NCI-H446 treated with DMSO at 0.1 percent for 48 hours (cell line): ENCODE measurements at regions not wholly inside any gene's neighbourhood (a gene's known extent, or its start where the extent isn't known, plus 50 kb on each side); places are given as distances from the start of the nearest gene placed in this dataset.

ENCODE experiments used
- DNase-seq: peaks from one replicate; lab custom pipeline; 2025; lab: John Stamatoyannopoulos, UW

GRCh38 chr18:10225300-10225699 lies 229.1 kb upstream of the APCDD1 start:
- DNase-seq = no peak

DNA sequence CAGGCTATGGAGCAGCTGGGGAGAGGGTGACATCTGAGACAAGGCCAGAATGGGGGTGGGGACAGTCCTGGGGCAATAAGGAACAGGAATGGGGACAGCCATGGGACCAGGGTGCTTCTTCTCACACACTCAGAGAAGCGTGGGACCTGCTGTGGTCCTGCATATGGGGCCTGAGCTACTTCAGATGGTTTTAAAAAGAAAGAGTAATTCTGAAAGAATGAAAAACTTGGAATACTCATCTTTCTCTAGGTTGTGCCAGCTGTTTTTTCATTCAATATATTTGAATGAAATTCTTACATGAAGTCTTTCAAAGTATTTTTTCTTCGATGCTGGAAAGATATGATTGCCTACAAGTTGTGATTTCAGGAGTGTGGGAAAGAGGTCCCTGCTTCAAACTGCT lies 227.5 kb upstream of the APCDD1 start:
- DNase-seq = no peak

DNA sequence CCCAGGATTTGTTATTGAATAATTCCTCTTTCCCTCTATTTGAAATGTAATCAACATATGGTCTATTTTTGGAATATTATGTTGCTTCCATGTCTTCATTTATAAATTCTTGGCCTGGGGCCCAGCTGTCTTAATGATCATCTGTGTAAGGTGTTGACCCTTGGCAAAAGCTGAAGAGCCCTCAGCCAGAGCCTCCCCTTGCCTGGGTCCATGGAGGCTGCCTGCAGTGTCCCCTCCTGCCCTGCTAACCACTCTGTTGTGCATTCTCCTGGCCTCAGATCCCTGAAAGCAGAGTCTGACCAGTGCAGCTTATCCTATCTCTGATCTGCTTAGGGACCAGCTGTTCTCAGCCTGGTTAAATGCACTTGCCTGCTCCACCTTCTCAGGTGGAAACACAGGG lies 226.1 kb upstream of the APCDD1 start:
- peak; percentile 72 for DNase-seq

DNA sequence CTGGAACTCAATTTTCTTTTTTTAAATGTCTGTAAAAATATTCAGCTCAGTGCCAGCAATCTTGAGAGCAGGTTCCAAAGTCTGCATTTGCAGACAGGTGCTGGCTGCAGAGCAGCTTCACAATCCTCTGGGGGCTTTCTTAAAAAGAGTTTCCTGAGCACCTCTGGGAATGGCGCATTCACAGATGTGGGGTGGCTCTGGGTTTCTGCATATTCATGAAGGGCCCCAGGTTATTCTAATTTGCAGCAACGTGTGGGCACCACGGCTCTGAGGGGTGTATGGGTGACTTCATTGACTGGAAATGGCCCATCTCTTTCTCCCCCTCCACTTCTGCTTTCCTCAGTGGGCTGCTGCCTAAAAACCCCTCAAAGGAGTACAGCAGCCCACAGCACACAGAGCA lies 225.0 kb upstream of the APCDD1 start:
- no peak for DNase-seq

DNA sequence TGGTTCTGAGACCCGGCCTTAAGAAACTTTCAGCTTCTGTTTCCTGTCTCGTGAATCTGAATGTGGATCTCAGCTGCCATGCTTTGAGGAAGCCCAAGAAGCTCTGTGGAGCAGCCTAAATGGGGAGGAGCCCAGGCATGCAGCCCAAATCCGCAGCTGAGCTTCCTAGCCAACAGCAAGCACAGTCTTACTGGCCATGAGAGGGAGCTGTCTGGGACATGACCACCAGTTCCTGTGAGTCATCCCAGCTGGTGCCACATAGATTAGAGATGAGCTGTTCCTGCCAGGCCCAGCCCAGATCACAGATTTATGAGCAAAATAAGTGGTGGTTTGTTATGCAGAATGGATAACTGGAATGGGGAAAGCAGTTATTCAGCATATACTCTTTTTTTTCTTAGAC lies 224.4 kb upstream of the APCDD1 start:
- DNase-seq = peak; percentile 70

GRCh38 chr18:10231220-10231619 lies 223.2 kb upstream of the APCDD1 start:
- DNase-seq = no peak

- DNase-seq = no peak
Observed at GRCh38 chr18:10232062-10232461, 222.4 kb upstream of the APCDD1 start.

DNA sequence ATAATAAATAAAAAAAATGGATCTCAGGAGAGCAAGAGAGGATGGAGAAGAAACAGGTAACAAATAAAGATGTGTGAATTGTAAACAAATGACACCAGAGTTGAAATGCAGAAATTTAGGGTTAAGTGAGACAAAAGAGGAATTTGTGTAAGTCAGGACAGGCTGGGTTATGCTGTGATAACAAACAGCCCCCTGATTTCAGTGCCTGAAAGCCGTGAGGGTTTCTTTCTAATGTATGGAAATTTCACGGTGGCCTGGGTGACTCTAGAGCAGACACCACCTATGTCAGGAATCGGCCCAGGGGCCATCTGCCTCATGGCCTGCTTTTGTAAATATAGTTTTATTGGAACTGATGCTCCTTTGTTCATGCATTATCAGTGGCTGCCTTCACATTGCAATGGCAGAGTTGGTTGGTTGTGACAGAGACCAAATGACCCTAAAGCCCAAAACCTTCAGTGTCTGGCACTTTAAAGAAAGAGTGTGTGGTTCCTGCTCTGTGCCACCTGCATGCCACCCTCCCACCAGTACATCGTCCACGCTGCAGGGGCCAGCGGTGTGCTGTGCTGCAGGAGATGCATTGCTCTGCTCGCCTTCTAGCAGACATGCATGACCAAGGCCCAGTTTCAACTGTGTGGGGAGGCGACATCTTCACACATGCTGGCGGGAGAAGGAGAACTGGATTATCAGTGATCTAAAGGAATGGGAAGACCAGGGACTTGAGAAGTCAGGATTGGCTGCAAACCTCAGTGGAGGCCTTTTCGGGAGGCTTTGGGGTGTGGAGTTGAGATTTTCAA lies 221.2 kb upstream of the APCDD1 start:
- DNase-seq = no peak

GRCh38 chr18:10234281-10234680 lies 220.2 kb upstream of the APCDD1 start:
- DNase-seq = no peak

GRCh38 chr18:10234912-10235660 lies 219.3 kb upstream of the APCDD1 start:
- DNase-seq = no peak

- no peak for DNase-seq
Observed at GRCh38 chr18:10235661-10235952, 218.8 kb upstream of the APCDD1 start.

DNA sequence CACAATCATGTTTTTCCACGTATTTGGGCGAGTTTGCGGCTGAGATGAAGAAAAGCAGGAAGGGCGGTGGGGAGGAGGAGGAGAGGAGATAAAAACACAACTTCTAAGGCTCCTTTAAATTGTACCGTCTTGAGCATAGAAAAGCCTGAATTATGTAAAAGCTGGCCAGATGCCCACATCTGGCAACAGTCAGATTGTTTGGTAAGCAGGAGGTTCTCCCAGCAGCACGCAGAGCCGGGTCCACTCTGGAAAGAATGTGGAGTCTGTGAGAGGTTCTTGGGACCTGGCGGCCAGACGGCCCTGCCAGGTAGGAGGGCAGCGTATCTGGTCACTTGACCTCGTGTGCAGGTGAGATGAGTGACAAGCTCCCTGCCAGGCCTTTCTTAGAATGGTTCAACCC lies 215.3 kb upstream of the APCDD1 start:
- DNase-seq = no peak

GRCh38 chr18:10239991-10240634 lies 214.3 kb upstream of the APCDD1 start:
- DNase-seq = no peak

DNA sequence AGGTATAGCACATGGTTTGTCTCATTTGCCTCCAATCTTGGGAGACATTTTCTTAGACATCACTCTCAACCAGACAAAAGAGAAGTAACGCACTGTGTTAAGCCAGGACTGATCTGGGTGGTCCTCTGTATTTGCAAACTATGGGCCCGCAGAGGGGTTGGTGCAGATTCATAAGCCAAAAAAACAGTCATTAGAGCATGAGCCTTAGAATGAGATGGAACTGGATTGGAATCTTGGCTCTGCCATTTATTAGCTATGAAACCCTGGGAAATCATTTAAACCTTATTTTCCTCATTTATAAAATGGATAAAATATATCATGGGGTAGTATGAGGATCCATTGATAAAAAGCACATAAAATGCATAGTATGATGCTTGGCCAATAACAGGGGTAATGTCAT lies 213.5 kb upstream of the APCDD1 start:
- no peak for DNase-seq

- DNase-seq = no peak
Observed at GRCh38 chr18:10241579-10241978, 212.9 kb upstream of the APCDD1 start.

DNA sequence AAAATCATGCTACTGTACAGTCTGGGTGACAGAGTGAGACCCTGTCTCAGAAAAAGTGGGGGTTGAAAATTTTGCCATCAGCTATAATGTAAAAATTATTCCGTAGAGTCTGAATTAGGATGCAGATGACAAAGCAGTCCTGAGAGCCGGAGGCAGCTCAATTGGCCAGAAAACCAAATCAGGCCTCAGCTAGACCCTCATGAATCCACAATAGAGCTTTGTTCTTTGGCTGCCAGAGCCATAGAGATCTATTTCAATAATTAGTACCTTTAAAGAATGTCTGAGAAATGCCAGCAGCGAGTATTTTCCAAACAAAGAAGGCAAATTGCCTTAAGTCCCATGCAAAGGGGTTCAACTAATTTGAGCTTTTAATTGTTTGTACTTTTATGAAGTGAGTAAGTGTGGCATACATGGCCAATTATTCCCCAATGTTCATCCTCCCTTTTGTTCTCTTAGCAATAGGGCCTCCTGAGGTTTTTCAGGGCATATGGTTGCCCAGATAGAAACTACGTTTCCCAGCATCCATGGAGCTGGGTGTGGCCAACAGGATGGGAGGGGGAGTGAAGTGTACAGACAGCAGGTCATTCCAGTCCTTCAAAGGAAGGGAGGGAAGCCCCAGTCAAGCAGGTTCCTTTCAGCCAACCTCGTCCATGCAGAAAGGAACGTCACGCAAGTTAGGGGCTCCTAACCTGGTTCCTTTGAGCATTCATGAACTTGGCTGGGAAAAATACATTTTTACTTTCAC lies 211.3 kb upstream of the APCDD1 start:
- DNase-seq = no peak

- no peak for DNase-seq
Observed at GRCh38 chr18:10244341-10244740, 210.1 kb upstream of the APCDD1 start.

DNA sequence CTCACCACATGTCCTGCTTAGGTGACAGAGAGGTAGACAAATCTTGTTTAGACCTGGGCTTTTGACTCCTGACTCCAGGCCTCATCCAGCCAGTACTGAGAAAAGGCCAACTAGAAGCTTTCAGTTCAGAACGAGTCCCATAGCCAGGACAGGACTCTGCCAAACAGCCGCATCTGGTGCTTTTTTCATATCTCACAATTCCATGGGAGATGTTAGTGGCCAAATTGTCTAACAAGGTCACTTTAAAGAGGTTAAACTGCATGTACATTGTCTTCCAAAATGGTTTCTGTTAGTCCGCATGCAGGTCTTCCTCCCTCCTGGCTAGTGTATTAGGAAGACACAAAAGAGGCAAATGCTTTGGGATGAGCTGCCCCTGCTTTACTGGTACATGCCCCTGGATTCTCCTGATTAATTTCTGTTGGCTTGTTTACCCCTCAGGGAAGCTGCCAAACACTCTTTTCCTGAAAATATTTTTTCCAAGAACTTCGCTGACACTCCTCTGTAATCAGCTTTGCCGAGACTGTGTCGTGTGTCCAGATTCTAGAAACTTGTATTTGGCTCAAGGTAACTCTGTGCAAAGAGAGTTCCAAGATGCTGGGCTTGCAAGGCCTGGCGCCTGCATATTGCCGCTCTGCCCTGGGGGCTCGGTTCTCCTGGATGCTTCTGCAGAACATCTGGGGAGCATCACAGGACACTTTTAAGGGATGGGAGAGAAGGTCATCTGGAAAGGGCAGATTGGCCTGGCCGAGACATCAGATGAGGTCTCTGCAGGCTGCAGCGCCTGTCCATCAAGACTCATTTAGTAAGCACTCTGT lies 209.2 kb upstream of the APCDD1 start:
- no peak for DNase-seq

GRCh38 chr18:10245846-10246175 lies 208.6 kb upstream of the APCDD1 start:
- no peak for DNase-seq

DNA sequence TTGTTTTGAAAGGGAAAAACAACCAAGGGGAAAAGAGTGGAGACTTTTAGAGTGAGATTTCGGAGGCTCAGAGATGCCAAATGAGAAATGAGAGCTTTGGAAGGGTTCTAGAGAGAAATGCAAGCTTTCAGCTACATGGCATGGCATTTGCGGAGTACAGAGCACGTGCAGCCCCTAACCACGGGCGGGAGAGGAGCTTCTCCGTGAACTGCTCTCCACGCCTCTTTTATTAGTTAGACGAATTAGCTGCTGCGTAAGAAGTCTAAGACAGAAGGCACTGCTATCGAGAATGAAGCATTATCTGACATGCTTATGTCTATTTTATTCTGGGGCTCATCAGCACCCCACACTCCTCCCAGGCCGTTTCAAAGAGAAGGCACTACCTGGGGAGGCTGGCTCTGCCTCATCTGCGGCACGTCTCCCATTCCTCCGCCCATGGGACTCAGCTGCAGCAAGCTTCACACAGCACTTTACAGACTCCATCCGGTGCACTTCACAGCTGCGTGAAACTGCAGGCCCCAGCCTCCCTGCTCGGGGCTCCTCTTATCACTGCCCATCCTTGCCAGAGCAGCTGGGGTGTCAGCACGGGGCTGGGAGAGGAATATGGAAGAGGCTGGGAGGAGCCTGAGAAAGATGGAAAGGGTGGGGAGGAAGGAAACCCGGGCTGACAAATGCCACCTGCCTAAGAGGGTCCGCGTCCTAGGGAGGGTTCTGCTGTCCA lies 207.3 kb upstream of the APCDD1 start:
- no peak for DNase-seq

GRCh38 chr18:10247742-10248082 lies 206.7 kb upstream of the APCDD1 start:
- DNase-seq = no peak
